Kidney epithelial cell (primary cell): ENCODE measurements at regions not wholly inside any gene's neighbourhood (a gene's known extent, or its start where the extent isn't known, plus 50 kb on each side); places are given as distances from the start of the nearest gene placed in this dataset.
A peak's percentile ranks its signal among the peaks of the same experiment; 100 is the strongest.

ENCODE experiments used
- DNase-seq: peaks from one replicate; pipeline ENCODE4 v3.0.0-alpha.2; 2010; ENCODE audit warnings: low read depth
- H3K27me3 ChIP-seq: 2 replicates; pipeline ENCODE4 v1.6.0; 2011; ENCODE audit warnings: low read length; ENCODE audit not compliant: control insufficient read depth, insufficient read depth
- H3K36me3 ChIP-seq: 2 replicates; pipeline ENCODE4 v1.5.1; 2011; ENCODE audit warnings: low read length; ENCODE audit not compliant: control insufficient read depth, insufficient read depth
- H3K4me3 ChIP-seq: 2 replicates; pipeline ENCODE4 v1.5.1; 2011; ENCODE audit warnings: low read depth, mild to moderate bottlenecking, control low read depth, low read length
- CTCF ChIP-seq: IDR thresholded peaks from 2 replicates; pipeline ENCODE4 v1.5.1; 2011; ENCODE audit warnings: mild to moderate bottlenecking, moderate library complexity, low read length, control low read depth, inconsistent platforms; ENCODE audit not compliant: insufficient read depth, poor library complexity, severe bottlenecking

GRCh38 chr1:191624044-191624443 is 534.2 kb upstream of the RGS18 start:
- no peak for DNase-seq
- Histone ChIP-seq H3K27me3 (no peaks in the 10 kb centered on the region), H3K36me3 (no peaks in the 10 kb centered on the region), H3K4me3 (no peak overlapping the region)
- TF ChIP-seq CTCF = no peak

- TF ChIP-seq CTCF = no peak
- no peak for DNase-seq
- Histone ChIP-seq H3K36me3 (no peaks in the 10 kb centered on the region), H3K27me3 (no peaks in the 10 kb centered on the region), H3K4me3 (no peak overlapping the region)
Observed at GRCh38 chr1:191629836-191630235, 528.4 kb upstream of the RGS18 start.

GRCh38 chr1:191634801-191635508 is 523.3 kb upstream of the RGS18 start:
- H3K27me3 ChIP-seq = no peaks in the 10 kb centered on the region
- H3K4me3 ChIP-seq = no peak overlapping the region
- H3K36me3 ChIP-seq = no peaks in the 10 kb centered on the region
- DNase-seq = no peak
- TF ChIP-seq CTCF = no peak

GRCh38 chr1:191636345-191636744 is 521.9 kb upstream of the RGS18 start:
- H3K27me3 ChIP-seq = no peaks in the 10 kb centered on the region
- no peak for TF ChIP-seq CTCF
- H3K36me3 ChIP-seq = no peaks in the 10 kb centered on the region
- no peak for DNase-seq
- H3K4me3 ChIP-seq = no peak overlapping the region

GRCh38 chr1:191641420-191642260 is 516.6 kb upstream of the RGS18 start:
- Histone ChIP-seq H3K36me3 (no peaks in the 10 kb centered on the region), H3K4me3 (no peak overlapping the region), H3K27me3 (no peaks in the 10 kb centered on the region)
- peak; percentile 25 for DNase-seq
- TF ChIP-seq CTCF = no peak

- no peaks in the 10 kb centered on the region for H3K27me3 ChIP-seq
- no peak for TF ChIP-seq CTCF
- no peak overlapping the region for H3K4me3 ChIP-seq
- DNase-seq = no peak
- H3K36me3 ChIP-seq = no peaks in the 10 kb centered on the region
Observed at GRCh38 chr1:191643060-191643459, 515.2 kb upstream of the RGS18 start.
